Gastrocnemius medialis (tissue), 4 donors: ENCODE measurements at regions not wholly inside any gene's neighbourhood (a gene's known extent, or its start where the extent isn't known, plus 50 kb on each side); places are given as distances from the start of the nearest gene placed in this dataset.

Experiments
- CTCF ChIP-seq, 5 experiments: fragments of 450-650 bp in 3 of 5; fragments of 200-600 bp in 2 of 5; sonication (generic) in 2 of 5; IDR thresholded peaks in 4 of 5; conservative IDR thresholded peaks in 1 of 5; 1 replicate in 4 of 5; 2 replicates in 1 of 5; pipeline ENCODE4 v1.5.1; 2016 to 2019; ENCODE audit warnings: antibody characterized with exemption in 5 of 5, mild to moderate bottlenecking in 3 of 5, moderate library complexity in 3 of 5
- POLR2A ChIP-seq, 2 donors: fragments of 450-650 bp; IDR thresholded peaks; one replicate each; pipeline ENCODE4 v1.6.1; 2017; ENCODE audit warnings: antibody characterized with exemption in 2 of 2, mild to moderate bottlenecking in 2 of 2, moderate library complexity in 2 of 2

- no peak for TF ChIP-seq CTCF (IDR thresholded peaks at IDR 0.05 in 4 of 5, conservative IDR thresholded peaks at IDR 0.05 in 1 of 5)
- no peak for TF ChIP-seq POLR2A (IDR thresholded peaks at IDR 0.05)
Measured at GRCh38 chr7:148524479-148525224, 65.9 kb upstream of the C7orf33 start.
